Vagina (tissue), 2 donors: ENCODE measurements at regions not wholly inside any gene's neighbourhood (a gene's known extent, or its start where the extent isn't known, plus 50 kb on each side); places are given as distances from the start of the nearest gene placed in this dataset.

ENCODE experiments used
- POLR2A ChIP-seq, 2 donors: fragments of 450-650 bp; IDR thresholded peaks; one replicate each; pipeline ENCODE4 v1.6.1; 2017; ENCODE audit warnings: antibody characterized with exemption in 2 of 2, mild to moderate bottlenecking in 2 of 2, moderate library complexity in 2 of 2
- TF ChIP-seq, protein P1 (sequence below), 3 experiments: fragments of 450-650 bp in 2 of 3; fragments of 200-600 bp in 1 of 3; sonication (generic) in 1 of 3; IDR thresholded peaks; one replicate each; pipeline ENCODE4 v1.5.1; 2017 to 2019; ENCODE audit warnings: antibody characterized with exemption in 3 of 3, mild to moderate bottlenecking in 2 of 3, moderate library complexity in 2 of 3

DNA sequence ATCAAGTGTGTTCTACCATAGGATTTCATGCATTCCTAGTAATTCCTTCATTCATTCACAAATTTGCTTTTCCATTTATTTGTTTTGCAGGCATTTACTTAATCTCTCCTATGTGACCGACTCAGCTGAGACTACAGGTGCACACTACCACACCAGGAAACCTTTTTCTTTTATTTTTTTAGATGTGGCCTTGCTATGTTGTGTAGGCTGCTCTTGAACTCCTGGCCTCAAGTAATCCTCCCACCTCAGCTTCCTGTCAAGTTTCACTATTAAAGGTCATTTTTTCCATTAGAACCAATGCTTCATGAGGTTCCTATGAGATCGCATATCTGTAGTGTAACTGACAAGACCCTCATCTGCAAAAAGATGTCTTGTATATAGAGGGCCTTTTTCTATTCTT lies 1218.7 kb downstream of the VRK1 start:
- TF ChIP-seq, protein P1, sequence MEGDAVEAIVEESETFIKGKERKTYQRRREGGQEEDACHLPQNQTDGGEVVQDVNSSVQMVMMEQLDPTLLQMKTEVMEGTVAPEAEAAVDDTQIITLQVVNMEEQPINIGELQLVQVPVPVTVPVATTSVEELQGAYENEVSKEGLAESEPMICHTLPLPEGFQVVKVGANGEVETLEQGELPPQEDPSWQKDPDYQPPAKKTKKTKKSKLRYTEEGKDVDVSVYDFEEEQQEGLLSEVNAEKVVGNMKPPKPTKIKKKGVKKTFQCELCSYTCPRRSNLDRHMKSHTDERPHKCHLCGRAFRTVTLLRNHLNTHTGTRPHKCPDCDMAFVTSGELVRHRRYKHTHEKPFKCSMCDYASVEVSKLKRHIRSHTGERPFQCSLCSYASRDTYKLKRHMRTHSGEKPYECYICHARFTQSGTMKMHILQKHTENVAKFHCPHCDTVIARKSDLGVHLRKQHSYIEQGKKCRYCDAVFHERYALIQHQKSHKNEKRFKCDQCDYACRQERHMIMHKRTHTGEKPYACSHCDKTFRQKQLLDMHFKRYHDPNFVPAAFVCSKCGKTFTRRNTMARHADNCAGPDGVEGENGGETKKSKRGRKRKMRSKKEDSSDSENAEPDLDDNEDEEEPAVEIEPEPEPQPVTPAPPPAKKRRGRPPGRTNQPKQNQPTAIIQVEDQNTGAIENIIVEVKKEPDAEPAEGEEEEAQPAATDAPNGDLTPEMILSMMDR (IDR thresholded peaks at IDR 0.05), result no peak
- no peak for TF ChIP-seq POLR2A (IDR thresholded peaks at IDR 0.05)
